ENCODE measurements at regions not wholly inside any gene's neighbourhood (a gene's known extent, or its start where the extent isn't known, plus 50 kb on each side); places are given as distances from the start of the nearest gene placed in this dataset.

DNA sequence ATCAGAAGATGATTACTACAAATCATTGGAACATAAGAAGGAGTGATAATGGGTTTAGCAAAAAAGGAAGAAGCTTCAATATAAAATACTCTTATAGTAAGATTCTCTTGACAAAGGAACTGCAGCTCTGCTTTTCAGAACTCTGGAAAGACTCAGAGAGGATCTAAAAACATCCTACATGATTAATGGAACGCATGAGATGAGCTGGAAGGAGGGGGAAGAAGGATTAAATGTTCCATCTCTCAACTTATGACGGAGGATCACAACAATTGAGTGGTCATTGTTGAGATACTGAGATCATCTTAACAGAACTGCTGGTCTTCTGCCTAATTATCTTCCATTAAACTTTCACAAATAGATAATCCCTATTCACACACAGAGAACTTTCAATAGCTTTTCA, 267.5 kb upstream of the SLC8A1 start:
- TF ChIP-seq CTCF (IDR thresholded peaks at IDR 0.05), result no peak
- TF ChIP-seq EZH2phosphoT487 (IDR thresholded peaks at IDR 0.05), result no peak

Measured in neural progenitor cell (in vitro differentiated cells).